Stimulated activated CD4-positive, alpha-beta T cell treated with anti-CD3 and anti-CD28 coated beads, Interleukin-12 subunit alpha, Interleukin-12 subunit beta, amount 100 ng/mL, for 4 hours (primary cell): ENCODE measurements at regions not wholly inside any gene's neighbourhood (a gene's known extent, or its start where the extent isn't known, plus 50 kb on each side); places are given as distances from the start of the nearest gene placed in this dataset.

ENCODE experiments used
- DNase-seq: peaks from one replicate; pipeline ENCODE4 v3.0.0-alpha.2; 2020

- no peak for DNase-seq
Observed at GRCh38 chr16:63981639-63982038, 1140.2 kb downstream of the CDH11 start.

GRCh38 chr16:63980763-63981162, 1141.1 kb downstream of the CDH11 start:
- no peak for DNase-seq

GRCh38 chr16:63978240-63978639, 1143.6 kb downstream of the CDH11 start:
- no peak for DNase-seq

- no peak for DNase-seq
Observed at GRCh38 chr16:63976345-63976744, 1145.5 kb downstream of the CDH11 start.

- no peak for DNase-seq
Observed at GRCh38 chr16:63975669-63976068, 1146.2 kb downstream of the CDH11 start.

- no peak for DNase-seq
Observed at GRCh38 chr16:63967966-63968365, 1153.9 kb downstream of the CDH11 start.

- DNase-seq: no peak
Observed at GRCh38 chr16:63960321-63960720, 1161.5 kb downstream of the CDH11 start.

GRCh38 chr16:63947022-63947421, 1174.8 kb downstream of the CDH11 start:
- DNase-seq: no peak

- DNase-seq: no peak
Observed at GRCh38 chr16:63945806-63946205, 1176.1 kb downstream of the CDH11 start.

- no peak for DNase-seq
Observed at GRCh38 chr16:63943566-63943965, 1178.3 kb downstream of the CDH11 start.

- DNase-seq: no peak
Observed at GRCh38 chr16:63938661-63939060, 1183.2 kb downstream of the CDH11 start.

GRCh38 chr16:63933841-63934240, 1188.0 kb downstream of the CDH11 start:
- no peak for DNase-seq

GRCh38 chr16:63928421-63928820, 1193.4 kb downstream of the CDH11 start:
- DNase-seq: no peak

- no peak for DNase-seq
Observed at GRCh38 chr16:63925221-63925620, 1196.6 kb downstream of the CDH11 start.

- DNase-seq: no peak
Observed at GRCh38 chr16:63922560-63922959, 1199.3 kb downstream of the CDH11 start.

GRCh38 chr16:63921737-63922295, 1200.0 kb downstream of the CDH11 start:
- no peak for DNase-seq

GRCh38 chr16:63913290-63913689, 1208.6 kb downstream of the CDH11 start:
- no peak for DNase-seq

- no peak for DNase-seq
Observed at GRCh38 chr16:63907251-63907650, 1214.6 kb downstream of the CDH11 start.

GRCh38 chr16:63904930-63905329, 1216.9 kb downstream of the CDH11 start:
- DNase-seq: no peak

GRCh38 chr16:63904182-63904581, 1217.7 kb downstream of the CDH11 start:
- DNase-seq: no peak

- DNase-seq: no peak
Observed at GRCh38 chr16:63896383-63897109, 1225.3 kb downstream of the CDH11 start.

GRCh38 chr16:63890723-63891122, 1231.1 kb downstream of the CDH11 start:
- DNase-seq: no peak

GRCh38 chr16:63890081-63890480, 1231.8 kb downstream of the CDH11 start:
- no peak for DNase-seq

GRCh38 chr16:63883091-63883490, 1238.8 kb downstream of the CDH11 start:
- DNase-seq: no peak

GRCh38 chr16:63882576-63882975, 1239.3 kb downstream of the CDH11 start:
- DNase-seq: no peak
